DOHH2 (cell line): ENCODE measurements at regions not wholly inside any gene's neighbourhood (a gene's known extent, or its start where the extent isn't known, plus 50 kb on each side); places are given as distances from the start of the nearest gene placed in this dataset.

ENCODE experiments used
- EZH2phosphoT487 ChIP-seq: fragments of 200-600 bp; sonication (generic); IDR thresholded peaks from 2 replicates; pipeline ENCODE4 v1.6.1; 2017; ENCODE audit warnings: borderline replicate concordance, mild to moderate bottlenecking, antibody characterized with exemption, low read length, moderate library complexity, mixed read lengths
- TF ChIP-seq, protein P1 (sequence below): fragments of 200-600 bp; sonication (generic); IDR thresholded peaks from one replicate; pipeline ENCODE4 v1.5.1; 2014; ENCODE audit warnings: antibody characterized with exemption, mild to moderate bottlenecking, low read depth, low read length; ENCODE audit not compliant: poor library complexity, severe bottlenecking

DNA sequence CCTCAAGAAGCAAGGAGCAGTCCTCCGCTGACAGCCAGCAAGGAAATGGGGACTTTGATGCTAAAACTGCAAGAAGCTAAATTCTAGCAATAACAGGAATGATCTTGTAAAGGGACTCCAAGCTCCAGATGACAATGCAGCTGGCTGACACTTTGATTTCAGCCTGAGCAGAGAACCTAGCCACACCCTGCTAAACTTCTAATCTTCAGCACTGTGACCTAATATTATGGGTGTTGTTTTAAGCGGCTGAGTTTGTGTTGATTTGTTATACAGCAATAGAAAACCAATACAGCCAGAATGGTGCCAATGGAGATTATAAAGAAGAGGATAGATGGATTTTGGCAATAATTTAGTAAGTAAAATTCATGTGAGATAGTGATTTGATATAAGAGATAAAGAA, 196.7 kb upstream of the SPHKAP start:
- TF ChIP-seq, protein P1, sequence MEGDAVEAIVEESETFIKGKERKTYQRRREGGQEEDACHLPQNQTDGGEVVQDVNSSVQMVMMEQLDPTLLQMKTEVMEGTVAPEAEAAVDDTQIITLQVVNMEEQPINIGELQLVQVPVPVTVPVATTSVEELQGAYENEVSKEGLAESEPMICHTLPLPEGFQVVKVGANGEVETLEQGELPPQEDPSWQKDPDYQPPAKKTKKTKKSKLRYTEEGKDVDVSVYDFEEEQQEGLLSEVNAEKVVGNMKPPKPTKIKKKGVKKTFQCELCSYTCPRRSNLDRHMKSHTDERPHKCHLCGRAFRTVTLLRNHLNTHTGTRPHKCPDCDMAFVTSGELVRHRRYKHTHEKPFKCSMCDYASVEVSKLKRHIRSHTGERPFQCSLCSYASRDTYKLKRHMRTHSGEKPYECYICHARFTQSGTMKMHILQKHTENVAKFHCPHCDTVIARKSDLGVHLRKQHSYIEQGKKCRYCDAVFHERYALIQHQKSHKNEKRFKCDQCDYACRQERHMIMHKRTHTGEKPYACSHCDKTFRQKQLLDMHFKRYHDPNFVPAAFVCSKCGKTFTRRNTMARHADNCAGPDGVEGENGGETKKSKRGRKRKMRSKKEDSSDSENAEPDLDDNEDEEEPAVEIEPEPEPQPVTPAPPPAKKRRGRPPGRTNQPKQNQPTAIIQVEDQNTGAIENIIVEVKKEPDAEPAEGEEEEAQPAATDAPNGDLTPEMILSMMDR, result no peak
- TF ChIP-seq EZH2phosphoT487, result no peak
